A172 (cell line): ENCODE measurements at regions not wholly inside any gene's neighbourhood (a gene's known extent, or its start where the extent isn't known, plus 50 kb on each side); places are given as distances from the start of the nearest gene placed in this dataset.
"Not testable (repeated sequence)": the region's sequence is repeated elsewhere in the genome, so short reads cannot be mapped to it uniquely, and the experiment has no call there.

Source experiments
- DNase-seq: peaks from one replicate; pipeline ENCODE4 v3.0.0-alpha.2; 2015; ENCODE audit warnings: low spot score

DNA sequence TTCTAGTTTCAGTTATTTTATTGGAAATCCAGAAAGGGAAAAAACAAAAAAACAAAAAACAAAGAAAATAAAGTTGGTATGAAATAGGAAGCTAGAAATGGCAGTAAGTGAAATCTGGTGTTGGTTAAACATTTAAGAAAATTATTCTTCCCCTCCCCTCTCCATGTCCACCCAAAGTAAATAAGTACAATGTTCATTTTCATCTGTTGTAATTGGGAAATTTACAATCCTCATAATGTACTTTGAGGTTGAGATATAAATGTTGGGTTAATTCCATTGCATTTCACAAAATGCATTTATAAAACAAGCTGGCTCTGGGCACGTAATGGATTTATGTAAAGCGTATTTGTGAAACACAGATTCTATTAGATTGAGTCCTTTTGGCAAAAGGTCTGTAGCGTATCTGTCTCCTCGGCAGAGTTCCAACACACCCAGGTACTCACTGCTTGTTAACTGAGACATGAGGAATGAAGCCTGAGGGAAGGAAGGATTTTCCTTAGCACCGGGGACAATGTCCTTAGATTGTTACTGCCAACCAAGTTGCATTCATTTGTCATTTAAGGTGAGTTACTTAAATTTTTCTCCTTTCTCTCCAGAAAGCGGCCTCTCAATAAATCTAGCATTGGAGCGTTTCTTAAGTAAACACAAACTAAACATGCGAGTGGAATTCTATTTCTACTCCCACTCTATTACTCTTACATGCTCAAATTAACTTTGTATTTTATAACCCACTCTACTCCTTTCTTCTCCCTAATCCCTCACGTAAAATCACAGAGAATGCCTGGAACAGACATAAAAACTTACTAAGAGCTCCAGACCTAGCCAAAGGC, 912.3 kb upstream of the WWC1 start:
- DNase-seq = no peak

DNA sequence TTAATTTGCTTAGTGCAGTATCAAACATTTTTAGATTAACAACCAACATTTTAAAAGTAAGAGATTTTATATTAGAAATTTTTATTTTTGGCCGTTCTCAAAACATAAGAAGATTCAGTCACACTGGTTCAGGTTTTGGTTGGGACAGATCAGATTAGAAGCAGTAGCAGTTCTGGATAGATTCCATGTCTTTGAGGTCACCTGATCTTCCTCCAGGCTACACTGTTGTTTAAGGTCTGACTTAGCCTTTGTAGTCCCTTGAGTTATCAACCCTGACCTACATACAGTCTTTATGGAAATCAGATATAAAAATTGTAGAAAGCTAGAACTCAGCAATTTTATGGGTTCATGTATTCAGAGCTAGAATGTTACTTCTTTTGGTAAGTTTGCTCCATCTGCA, 910.0 kb upstream of the WWC1 start:
- peak; percentile 8 for DNase-seq

DNA sequence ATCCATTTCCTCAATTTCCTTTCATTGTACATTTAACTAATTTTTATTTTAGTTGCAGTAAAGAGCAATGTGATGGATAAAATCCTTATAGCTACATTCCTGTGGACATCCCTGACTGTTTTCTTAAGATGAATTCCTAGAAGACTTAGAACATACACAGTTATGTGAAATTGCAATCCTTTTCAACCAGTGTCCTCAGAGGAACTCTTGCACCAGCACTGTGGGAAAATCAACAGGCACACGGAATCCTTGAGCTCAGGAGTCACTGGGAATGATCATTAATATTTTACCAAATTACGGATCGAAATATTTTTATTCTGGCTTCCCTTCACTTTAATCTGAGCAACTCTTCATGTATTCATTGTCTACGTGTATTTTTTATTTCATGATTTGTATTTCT, 901.9 kb upstream of the WWC1 start:
- DNase-seq = no peak

DNA sequence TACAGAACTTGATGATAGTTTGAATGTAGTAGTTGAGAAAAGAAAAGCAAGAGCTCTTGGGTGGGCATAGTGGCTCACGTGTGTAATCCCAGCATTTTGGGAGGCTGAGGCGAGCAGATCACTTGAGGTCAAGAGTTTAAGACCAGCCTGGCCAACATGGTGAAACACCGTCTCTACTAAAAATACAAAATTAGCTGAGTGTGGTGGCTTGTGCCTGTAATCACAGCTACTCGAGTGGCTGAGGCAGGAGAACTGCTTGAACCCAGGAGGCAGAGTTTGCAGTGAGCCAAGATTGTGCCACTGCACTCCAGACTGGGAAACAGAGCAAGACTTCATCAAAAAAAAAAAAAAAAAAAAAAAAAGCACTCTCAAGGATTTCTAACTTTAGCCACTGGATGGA, 900.2 kb upstream of the WWC1 start:
- DNase-seq = not testable (repeated sequence)

DNA sequence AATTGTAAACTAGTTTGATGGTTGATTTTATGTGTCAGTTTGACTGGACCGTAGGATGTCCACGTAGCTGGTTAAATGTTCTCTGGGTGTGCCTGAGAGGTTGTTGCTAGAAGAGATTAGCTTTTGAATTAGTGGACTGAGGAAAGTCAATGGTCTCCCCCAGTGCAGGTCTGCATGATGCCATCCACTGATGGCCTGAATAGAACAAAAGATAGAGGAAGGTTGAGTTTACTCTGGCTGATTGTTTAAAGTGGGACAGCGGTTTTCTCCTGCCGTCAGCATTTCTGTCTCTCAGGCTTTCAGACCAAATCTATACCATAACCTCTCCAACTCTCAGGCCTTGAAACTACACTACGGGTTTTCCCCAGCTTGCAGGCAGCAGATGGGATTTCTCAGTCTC, 899.2 kb upstream of the WWC1 start:
- DNase-seq = no peak

DNA sequence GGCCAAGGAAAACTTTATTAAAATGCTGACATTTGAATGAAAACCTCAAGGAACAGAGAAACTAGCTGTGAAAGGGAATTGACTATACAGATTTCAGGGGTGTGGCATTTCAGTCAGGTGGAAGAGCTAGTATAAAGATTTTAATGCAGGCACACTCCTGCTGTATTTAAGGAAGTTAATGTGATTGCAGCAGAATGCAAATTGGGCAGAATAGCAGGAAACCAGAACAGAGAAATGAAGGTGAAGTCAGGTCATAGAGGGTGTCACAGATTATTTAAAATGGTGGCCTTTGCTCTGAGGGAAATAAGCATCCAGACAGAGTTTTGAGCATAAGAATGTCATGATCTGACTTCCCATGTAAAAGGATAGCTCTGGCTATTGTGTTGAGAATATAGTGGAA, 898.1 kb upstream of the WWC1 start:
- DNase-seq = no peak

DNA sequence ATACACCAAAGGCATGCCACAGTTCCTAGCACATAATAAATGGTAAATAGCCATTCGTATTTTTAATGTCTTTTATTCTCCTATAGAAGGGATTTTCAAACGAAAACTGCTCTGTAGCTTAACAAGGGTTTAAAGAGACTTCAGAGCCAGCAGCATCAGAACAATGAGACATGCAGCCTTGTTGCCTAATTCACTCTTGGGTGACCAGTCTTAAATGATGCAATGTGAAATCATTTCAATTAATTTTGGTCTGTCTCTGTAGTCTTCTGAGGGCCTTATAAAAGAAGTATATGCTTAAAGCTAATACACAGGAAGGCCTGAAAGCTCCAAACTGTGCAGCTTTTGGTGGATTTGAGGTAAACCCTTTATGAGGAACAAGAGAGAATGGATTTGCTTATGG, 888.8 kb upstream of the WWC1 start:
- no peak for DNase-seq

DNA sequence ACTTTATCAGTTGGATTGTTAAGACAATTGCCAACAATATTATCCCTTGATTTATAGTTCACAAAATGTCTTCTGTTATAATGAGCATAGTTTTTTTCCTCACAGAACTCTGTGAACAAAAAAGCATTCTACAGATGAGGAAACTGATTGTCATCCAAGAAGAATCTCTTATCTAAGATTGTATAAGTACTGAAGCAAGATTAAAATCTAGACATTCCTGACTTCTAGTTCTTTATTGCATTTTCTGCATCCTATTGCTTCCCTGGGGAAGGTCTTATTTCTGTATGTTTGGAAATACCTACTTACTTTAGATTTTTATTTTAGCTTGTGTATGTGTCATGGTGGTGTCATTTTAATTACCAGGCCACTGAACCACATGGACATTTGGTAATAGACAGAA, 884.9 kb upstream of the WWC1 start:
- DNase-seq = no peak

DNA sequence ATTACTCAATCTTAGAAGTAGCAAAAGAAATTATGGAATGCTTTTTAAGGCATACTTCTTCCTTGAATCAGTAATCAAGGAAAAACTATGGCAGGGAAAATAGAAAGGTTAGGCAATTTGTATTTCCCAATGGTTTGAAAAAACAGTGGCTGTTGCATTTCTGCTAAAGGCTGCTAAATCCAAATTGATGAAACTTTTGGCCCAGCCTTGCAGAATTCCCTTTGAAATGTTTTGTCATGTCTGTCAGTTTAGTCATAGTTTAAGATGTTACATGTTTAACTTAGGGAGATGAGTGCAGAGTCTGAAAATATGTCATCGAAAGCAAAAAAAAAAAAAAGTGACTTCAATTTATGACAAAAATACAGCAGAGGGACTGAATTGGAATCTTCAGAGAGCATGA, 878.9 kb upstream of the WWC1 start:
- DNase-seq = no peak

DNA sequence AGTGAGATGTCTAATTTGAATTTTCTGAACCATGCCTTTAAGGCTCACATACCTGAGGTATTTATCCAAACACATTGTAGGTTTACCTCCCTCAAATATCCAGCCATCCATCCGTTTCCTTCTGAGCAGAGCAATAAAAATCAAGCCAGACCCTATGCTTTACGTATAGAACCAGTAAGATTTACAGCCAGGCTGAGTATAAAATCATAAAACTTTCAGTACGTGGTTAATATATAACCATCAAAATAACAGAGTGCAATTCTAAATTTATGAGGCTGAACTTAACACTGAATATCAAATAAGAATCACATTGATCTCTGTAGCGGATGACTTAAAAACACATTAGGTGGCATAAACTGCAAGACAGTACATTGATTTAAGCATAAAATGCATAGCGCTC, 877.9 kb upstream of the WWC1 start:
- no peak for DNase-seq

DNA sequence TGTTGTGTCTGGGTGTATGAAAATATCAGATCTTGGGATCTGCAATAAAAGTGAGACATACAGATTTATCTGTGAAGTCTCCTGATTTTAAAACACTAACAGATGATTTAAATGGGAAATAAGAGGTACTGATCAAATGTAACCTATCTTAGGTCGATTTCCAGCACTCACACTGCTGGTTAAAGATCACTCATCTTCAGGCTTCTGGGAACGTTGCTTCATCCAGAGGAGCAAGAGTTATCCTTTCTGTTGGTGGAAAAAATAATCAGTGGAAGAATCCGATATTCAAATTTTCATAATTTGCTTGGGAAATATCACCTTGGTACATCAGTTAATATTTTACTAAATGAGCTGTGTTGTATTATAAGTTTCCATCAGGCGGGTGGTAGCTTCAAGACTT, 876.8 kb upstream of the WWC1 start:
- no peak for DNase-seq

DNA sequence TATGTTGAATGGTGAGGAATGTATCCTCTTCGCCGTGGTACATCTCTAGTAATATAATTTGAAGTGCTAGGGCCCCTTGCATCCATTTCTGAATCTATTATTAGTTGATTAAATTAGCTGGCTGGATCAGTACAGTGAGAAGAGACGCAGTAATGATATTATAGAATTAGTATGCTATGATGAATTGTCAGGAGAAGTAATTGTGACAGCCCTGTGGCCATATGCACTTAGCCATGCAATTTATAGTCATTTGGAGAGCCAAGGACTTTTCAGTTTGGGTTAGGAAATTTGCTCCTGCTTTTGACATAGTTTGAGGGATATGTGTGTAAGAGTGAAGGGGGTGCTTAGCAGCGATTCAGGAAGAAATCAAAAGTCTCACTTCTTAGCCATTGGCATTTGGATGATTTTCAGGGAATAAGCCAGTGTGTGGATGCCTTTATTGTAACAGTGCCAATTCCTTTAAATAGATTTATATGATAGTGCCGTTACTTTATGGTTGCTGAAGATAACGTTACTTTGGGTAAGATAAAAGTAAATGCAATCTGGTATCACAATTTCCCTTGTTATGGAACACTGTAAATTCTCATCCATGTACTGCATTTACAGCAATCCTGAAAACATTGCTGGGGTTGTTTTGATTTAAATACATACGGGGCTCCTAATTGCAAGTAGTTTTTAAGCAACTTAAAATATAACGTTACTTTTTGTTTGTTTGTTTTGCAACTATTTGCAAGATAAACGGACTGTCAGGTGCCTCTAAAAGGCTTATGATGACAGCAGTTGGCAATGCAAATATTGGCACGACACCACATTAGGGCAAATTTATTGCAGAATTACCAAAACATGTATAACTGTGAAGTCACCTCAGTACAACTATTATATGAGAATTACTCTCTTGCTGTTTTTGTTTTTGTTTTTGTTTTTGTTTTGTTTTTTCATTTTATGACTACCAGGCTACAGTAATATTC, 875.4 kb upstream of the WWC1 start:
- no peak for DNase-seq

DNA sequence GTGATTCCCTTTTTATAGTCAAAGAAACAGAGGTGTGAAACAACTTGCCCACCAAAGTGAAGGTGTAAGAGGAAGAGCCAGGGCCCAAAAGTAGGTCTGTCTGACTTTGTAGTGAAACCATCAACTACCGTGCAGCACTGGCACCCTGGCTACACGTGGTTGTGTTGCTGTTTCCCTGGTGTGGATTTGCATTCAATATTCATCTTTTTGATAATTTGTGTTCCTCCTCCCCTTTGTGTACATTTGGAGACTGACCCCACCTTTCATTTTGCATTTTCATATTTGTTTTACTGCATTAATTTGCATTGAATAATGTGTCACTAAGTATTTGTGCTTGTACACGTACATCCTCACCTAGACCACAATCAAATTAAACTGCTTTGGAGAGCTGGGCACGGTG, 873.8 kb upstream of the WWC1 start:
- DNase-seq = no peak

DNA sequence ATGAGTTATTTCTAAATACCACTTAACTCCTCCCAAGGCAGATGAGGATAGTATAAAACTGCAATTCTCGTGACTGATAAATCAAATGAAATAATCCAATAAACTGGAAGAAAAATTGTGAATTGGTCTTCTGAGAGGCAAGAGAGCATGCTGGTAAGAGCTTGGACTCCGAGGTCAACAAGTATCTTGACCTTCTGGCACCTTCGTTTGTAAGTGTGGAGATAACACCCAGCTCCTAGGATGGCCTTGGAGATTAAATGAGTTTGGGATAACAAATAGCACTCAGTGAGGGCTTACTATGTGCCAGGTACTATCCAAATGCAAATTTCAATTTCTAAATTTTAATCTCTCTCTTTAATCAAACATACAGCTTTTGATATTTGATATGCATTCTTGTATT, 866.3 kb upstream of the WWC1 start:
- no peak for DNase-seq

DNA sequence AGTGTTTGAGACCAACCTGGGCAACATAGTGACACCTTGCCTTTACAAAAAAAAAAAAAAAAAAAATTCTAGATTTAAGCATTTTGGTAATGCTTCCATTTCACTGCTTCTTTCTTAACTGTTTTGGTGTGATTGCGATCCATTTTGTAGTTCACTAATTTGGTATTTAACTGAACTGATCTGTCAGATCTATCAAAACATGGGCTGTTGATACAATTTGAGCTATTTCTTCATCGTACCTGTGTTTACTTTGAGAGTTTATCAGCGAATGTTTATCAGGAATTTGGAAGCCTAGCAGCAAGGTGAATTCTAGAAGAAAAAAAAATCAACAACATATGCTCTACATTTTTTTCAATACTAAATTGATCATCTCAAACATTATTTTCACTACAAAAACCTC, 864.9 kb upstream of the WWC1 start:
- DNase-seq = no peak

DNA sequence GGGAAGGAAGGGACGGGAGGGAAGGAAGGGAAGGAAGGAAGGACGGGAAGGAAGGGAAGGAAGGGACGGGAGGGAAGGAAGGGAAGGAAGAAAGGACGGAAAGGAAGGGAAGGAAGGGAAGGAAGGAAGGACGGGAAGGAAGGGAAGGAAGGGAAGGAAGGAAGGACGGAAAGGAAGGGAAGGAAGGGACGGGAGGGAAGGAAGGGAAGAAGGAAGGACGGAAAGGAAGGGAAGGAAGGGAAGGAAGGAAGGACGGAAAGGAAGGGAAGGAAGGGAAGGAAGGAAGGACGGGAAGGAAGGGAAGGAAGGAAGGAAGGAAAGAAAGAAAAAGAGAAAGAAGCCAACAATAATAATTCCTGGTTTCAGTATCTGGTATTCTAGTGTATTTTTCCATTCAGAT, 863.8 kb upstream of the WWC1 start:
- not testable (repeated sequence) for DNase-seq

DNA sequence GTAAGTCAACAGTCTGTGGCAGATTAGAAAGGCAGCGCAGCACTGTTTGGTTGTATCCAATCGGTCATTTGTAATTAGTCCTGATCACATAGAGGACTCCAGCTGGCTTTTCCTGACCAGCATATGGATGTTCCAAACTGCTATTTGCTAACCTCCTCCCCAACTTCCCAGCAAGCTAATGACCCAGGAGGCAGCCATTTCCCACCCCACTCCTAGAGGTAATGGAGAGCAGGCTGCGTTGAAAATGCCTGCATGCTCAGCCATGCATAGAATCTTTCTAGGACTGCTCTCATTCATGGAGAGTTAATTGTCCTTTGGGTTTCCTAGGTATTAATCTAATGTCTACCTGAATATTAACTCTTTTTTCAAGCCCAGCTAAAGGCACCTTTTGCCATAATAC, 850.6 kb upstream of the WWC1 start:
- DNase-seq = no peak

DNA sequence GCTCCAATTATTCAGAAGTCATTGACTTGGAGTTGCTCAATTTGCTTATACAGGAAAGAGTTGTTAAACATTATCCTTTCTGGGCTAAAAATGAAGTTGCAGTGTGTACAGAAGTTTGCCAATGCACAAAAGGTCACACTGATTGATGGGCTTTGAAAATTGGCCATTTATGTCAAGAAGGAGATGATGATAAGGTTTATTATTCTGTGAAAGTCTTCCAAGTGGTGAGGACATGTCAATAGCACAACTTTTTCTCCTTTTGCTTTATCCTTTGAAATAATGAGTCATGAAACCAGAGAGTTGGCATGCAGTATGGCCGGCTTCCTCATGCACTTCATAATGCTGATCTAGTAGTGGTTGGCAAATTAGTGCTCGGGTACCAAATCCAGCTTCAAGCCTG, 848.5 kb upstream of the WWC1 start:
- DNase-seq = peak; percentile 25

DNA sequence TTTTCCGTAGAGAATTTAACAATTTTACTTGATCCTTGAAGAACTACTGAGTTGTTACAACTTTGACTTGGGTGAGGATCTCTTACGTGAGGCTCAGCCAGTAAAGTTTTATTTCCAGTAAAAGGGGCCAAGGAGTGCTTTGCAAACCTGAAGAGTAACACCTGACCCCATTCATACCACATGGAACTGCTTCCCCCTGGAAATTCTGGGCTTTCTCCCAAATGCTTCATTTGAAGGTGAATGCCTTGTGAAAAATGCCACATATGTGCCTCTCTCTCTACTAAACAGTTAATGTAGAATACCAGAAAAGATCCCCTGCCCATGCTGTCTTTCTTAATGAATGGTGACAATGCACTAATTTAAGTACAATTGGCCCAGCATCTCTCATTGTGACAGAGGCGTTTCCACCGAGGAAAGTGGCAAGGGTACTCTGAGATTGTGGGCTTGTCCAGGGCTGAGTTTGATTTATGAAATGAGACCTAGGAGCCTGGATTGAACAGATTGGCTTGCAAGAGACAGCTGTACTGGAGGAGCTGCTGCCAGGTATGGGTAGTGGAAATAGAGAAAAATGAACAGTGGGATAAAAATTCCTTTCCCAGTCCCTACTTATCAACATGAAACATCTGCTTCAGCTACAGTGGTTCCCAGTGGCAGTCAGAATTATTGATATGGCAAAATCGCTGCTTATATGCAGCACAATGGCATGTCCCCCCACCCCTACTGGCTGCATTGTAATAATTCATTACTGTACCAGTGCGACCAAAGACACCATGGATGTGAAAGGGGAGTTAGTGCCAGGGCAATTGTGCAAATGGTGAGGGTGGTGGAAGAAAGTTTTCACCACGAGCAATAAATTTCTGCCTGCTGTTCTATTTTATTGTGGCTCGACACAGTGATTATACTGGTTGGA, 843.7 kb upstream of the WWC1 start:
- DNase-seq = no peak

DNA sequence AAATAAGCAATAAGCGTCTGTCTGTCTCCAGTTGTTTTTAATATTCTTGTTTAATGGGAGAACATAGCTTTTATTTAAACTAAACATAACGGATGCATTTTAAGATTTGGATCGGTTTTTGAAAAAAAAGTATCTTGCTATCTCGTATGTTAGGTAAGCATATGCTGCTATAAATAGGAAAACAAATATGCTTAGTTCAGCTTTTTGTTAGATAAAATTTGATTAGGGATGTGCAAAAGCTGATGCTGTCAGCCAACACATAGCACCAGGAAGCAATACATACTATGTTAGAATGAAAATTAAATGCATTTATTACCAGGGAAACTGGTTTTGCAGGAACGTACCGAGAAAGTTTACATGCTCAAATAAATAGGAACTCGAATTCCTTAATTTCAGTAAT, 843.1 kb upstream of the WWC1 start:
- DNase-seq = no peak

DNA sequence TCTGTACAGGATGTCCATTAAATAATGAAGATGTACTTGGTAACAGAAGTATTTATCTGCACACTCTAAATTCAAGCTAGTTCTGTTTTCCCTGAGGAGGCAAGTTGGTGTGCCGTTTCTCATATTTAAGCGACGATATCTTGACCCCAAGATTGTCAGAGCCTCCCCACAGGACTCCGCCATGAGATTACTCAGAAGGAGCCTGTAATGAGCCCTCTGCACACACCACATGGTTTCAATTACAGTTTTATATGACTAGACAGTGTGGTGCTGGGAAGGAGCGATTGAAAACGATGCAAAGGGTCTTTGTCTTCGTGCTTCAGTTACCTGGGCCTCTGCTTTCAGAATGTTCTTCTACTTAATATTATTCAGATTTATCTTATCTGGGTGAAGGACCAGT, 840.4 kb upstream of the WWC1 start:
- DNase-seq = no peak

DNA sequence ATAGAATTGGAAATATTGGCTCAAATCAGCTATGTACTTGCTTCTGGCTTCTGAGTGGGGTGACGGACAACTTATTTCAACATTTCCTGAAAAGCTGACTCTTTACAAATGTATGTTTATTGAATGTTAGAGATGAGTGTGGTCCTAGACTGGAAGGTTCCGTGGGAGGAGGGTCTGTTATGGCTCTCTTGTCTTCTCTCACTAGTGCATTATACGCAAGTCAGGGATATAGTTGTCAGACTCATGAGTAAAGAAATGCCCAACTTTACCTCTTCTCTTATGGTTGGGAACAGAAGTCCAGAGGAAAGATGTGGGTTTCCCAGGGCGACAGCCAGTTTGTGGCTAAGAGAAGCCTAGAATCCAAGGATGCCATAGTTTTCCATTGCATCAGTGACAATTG, 839.3 kb upstream of the WWC1 start:
- no peak for DNase-seq
